ENCODE measurements at regions not wholly inside any gene's neighbourhood (a gene's known extent, or its start where the extent isn't known, plus 50 kb on each side); places are given as distances from the start of the nearest gene placed in this dataset.
"Not testable (repeated sequence)": the region's sequence is repeated elsewhere in the genome, so short reads cannot be mapped to it uniquely, and the experiment has no call there.

- H3K9me3 ChIP-seq (ENCODE audit: control insufficient read depth, low read depth, low read length): peaks cover 5% of the 10 kb centered on the region
- no peak overlapping the region for H3K9ac ChIP-seq (ENCODE audit: low read length)
- H3K27me3 ChIP-seq (ENCODE audit: control insufficient read depth, insufficient read depth, low read length): no peaks in the 10 kb centered on the region
- H3K4me1 ChIP-seq (ENCODE audit: control insufficient read depth, low read depth, low read length): no peaks in the 10 kb centered on the region
- no peaks in the 10 kb centered on the region for H3K36me3 ChIP-seq (ENCODE audit: control insufficient read depth, low read depth, low read length)
- H3K27ac ChIP-seq (ENCODE audit: low read length): no peak overlapping the region
- no peak overlapping the region for H3K4me3 ChIP-seq (ENCODE audit: low read length)
These were observed 197.3 kb upstream of the GOT2 start for GRCh38 chr16:58931436-58931835.

DNA sequence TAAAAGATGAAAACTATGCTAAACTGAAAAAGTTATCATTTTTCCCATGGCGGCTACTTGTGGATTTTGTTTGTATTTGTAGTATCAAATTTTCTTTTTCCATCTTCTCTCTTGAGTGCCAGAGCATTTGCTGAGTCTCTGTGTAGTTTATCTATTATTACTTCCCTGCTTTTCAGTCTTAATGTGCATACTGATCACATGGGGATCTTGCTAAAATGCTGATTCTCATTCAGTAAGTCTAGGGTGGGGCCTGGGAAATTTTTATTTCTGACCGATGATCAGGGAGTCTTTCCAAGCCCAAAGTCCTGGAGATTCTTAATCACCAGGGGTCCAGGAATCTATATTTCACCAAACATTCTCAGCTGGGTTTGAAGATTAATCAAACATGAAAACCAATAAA lies 189.0 kb upstream of the GOT2 start:
- no peak overlapping the region for H3K4me3 ChIP-seq (ENCODE audit: low read length)
- no peaks in the 10 kb centered on the region for H3K36me3 ChIP-seq (ENCODE audit: control insufficient read depth, low read depth, low read length)
- H3K4me1 ChIP-seq (ENCODE audit: control insufficient read depth, low read depth, low read length): peaks cover 10% of the 10 kb centered on the region
- no peak overlapping the region for H3K9ac ChIP-seq (ENCODE audit: low read length)
- H3K27me3 ChIP-seq (ENCODE audit: control insufficient read depth, insufficient read depth, low read length): no peaks in the 10 kb centered on the region
- no peak overlapping the region for H3K27ac ChIP-seq (ENCODE audit: low read length)
- H3K9me3 ChIP-seq (ENCODE audit: control insufficient read depth, low read depth, low read length): no peaks in the 10 kb centered on the region

GRCh38 chr16:58913456-58913855 lies 179.3 kb upstream of the GOT2 start:
- Histone ChIP-seq H3K36me3 (ENCODE audit: control insufficient read depth, low read depth, low read length) (no peaks in the 10 kb centered on the region), H3K9ac (ENCODE audit: low read length) (no peak overlapping the region), H3K27me3 (ENCODE audit: control insufficient read depth, insufficient read depth, low read length) (no peaks in the 10 kb centered on the region), H3K4me3 (ENCODE audit: low read length) (no peak overlapping the region), H3K4me1 (ENCODE audit: control insufficient read depth, low read depth, low read length) (no peaks in the 10 kb centered on the region), H3K27ac (ENCODE audit: low read length) (no peak overlapping the region), H3K9me3 (ENCODE audit: control insufficient read depth, low read depth, low read length) (no peaks in the 10 kb centered on the region)

DNA sequence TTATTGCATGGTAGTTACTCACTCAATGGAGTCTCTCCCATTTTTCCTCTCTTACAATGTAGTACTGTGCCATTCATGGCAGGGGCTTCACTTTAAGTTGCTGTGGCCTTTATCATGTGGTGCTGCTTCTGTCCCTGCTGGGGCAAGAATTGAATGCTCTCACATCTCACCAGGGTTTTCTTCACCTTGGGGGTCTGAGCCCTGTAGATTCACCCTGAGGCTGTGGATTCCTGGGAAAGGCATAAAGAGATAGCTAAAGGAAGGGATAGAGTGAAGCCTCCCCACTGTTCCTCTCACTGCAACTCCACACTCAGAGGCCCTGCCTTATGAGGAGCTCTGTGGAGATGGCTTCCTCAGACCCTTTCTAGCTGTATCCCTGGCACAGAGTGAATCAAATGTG lies 178.5 kb upstream of the GOT2 start:
- Histone ChIP-seq H3K36me3 (ENCODE audit: control insufficient read depth, low read depth, low read length) (no peaks in the 10 kb centered on the region), H3K4me3 (ENCODE audit: low read length) (no peak overlapping the region), H3K9ac (ENCODE audit: low read length) (no peak overlapping the region), H3K27me3 (ENCODE audit: control insufficient read depth, insufficient read depth, low read length) (no peaks in the 10 kb centered on the region), H3K27ac (ENCODE audit: low read length) (no peak overlapping the region), H3K9me3 (ENCODE audit: control insufficient read depth, low read depth, low read length) (no peaks in the 10 kb centered on the region), H3K4me1 (ENCODE audit: control insufficient read depth, low read depth, low read length) (no peaks in the 10 kb centered on the region)

DNA sequence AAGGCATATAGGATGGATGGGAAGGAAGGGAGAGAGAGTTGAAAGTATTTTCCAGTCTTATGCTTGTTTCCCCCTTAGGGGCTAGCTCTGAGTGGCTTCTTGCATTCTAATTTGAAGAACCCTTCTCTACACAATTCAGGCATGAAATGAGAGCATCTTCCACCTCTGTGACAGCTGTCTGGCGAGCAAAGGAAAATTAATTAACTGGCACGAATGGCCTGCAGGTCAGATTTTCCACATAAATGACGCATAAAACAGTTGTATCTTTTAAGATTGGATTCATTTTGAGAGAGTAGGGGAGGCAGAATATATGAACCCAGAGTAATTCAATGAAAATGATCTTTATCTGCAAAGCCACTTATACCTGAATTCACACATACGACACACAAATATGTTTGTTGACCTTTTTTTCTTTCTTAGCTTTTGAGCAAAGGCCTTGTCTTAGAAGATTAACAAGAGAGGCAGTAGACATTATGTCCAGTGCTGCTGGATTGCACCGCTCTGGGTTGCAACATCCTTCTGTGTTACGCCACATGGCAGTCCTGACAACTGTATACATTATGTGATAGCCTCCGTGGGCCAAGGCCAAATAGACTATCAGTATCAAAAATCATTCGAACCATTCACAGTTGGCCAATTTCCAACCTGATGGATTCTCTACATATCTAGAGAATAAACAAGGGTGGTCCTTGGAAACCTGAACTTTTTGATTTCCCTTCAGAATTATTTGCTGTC lies 173.0 kb upstream of the GOT2 start:
- no peak overlapping the region for H3K4me3 ChIP-seq (ENCODE audit: low read length)

DNA sequence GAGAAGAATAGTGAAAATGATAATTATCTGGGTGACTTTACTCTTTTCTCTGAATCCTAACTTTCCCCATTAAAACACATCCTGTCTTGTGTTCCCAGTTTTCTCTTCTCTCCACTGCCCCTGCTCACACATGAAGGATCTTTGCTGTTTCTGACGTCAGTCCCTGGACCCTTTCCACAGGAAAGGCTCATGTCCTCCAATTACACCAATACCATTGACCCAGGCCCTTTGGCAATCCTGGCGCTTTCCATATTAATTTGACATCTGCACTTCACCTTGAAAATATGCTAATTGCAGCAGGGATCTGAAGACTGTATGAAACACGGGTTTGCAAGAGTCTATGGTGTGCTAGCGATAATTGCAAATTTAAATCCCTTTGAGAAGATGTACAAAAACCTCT lies 170.2 kb upstream of the GOT2 start:
- no peaks in the 10 kb centered on the region for H3K9me3 ChIP-seq (ENCODE audit: control insufficient read depth, low read depth, low read length)
- no peak overlapping the region for H3K9ac ChIP-seq (ENCODE audit: low read length)
- no peaks in the 10 kb centered on the region for H3K27me3 ChIP-seq (ENCODE audit: control insufficient read depth, insufficient read depth, low read length)
- no peaks in the 10 kb centered on the region for H3K36me3 ChIP-seq (ENCODE audit: control insufficient read depth, low read depth, low read length)
- no peak overlapping the region for H3K27ac ChIP-seq (ENCODE audit: low read length)
- no peaks in the 10 kb centered on the region for H3K4me1 ChIP-seq (ENCODE audit: control insufficient read depth, low read depth, low read length)
- H3K4me3 ChIP-seq (ENCODE audit: low read length): no peak overlapping the region

More for the DNA sequence above, 173.0 kb upstream of the GOT2 start:
- no peak overlapping the region for H3K9ac ChIP-seq (ENCODE audit: low read length)
- no peaks in the 10 kb centered on the region for H3K36me3 ChIP-seq (ENCODE audit: control insufficient read depth, low read depth, low read length)
- no peaks in the 10 kb centered on the region for H3K9me3 ChIP-seq (ENCODE audit: control insufficient read depth, low read depth, low read length)
- H3K27ac ChIP-seq (ENCODE audit: low read length): no peak overlapping the region
- H3K4me1 ChIP-seq (ENCODE audit: control insufficient read depth, low read depth, low read length): no peaks in the 10 kb centered on the region
- H3K27me3 ChIP-seq (ENCODE audit: control insufficient read depth, insufficient read depth, low read length): no peaks in the 10 kb centered on the region

DNA sequence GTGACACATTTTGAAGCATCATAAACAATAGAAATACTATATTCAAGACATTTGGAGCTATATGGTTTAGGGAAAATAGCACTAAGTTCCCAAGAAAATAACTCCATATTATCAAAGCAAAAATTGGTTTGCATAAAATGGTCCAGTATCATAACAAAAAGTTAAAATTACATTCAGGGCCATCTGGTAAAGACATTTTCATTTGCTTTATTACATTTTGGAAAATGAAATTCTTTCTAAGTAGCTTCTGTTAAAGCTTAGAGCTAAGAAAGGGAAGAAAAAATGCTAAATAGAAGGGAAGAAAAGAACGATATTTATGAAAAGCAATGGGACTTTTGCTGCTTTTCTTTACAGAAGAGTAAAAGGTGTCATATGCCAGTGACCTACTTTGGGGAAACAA lies 155.4 kb upstream of the GOT2 start:
- H3K9me3 ChIP-seq (ENCODE audit: control insufficient read depth, low read depth, low read length): no peaks in the 10 kb centered on the region
- H3K4me1 ChIP-seq (ENCODE audit: control insufficient read depth, low read depth, low read length): no peaks in the 10 kb centered on the region
- no peak overlapping the region for H3K9ac ChIP-seq (ENCODE audit: low read length)
- no peaks in the 10 kb centered on the region for H3K27me3 ChIP-seq (ENCODE audit: control insufficient read depth, insufficient read depth, low read length)
- no peaks in the 10 kb centered on the region for H3K36me3 ChIP-seq (ENCODE audit: control insufficient read depth, low read depth, low read length)
- no peak overlapping the region for H3K4me3 ChIP-seq (ENCODE audit: low read length)
- H3K27ac ChIP-seq (ENCODE audit: low read length): no peak overlapping the region

- Histone ChIP-seq H3K9ac (ENCODE audit: low read length) (no peak overlapping the region), H3K27ac (ENCODE audit: low read length) (no peak overlapping the region), H3K4me3 (ENCODE audit: low read length) (no peak overlapping the region), H3K27me3 (ENCODE audit: control insufficient read depth, insufficient read depth, low read length) (no peaks in the 10 kb centered on the region), H3K9me3 (ENCODE audit: control insufficient read depth, low read depth, low read length) (no peaks in the 10 kb centered on the region), H3K4me1 (ENCODE audit: control insufficient read depth, low read depth, low read length) (no peaks in the 10 kb centered on the region), H3K36me3 (ENCODE audit: control insufficient read depth, low read depth, low read length) (no peaks in the 10 kb centered on the region)
These were observed 151.5 kb upstream of the GOT2 start for GRCh38 chr16:58885528-58886170.

GRCh38 chr16:58884141-58884540 lies 150.0 kb upstream of the GOT2 start:
- no peaks in the 10 kb centered on the region for H3K36me3 ChIP-seq (ENCODE audit: control insufficient read depth, low read depth, low read length)
- H3K4me1 ChIP-seq (ENCODE audit: control insufficient read depth, low read depth, low read length): no peaks in the 10 kb centered on the region
- H3K27ac ChIP-seq (ENCODE audit: low read length): no peak overlapping the region
- peaks cover 7% of the 10 kb centered on the region for H3K9me3 ChIP-seq (ENCODE audit: control insufficient read depth, low read depth, low read length)
- H3K27me3 ChIP-seq (ENCODE audit: control insufficient read depth, insufficient read depth, low read length): no peaks in the 10 kb centered on the region
- H3K4me3 ChIP-seq (ENCODE audit: low read length): no peak overlapping the region
- no peak overlapping the region for H3K9ac ChIP-seq (ENCODE audit: low read length)

- Histone ChIP-seq H3K4me3 (ENCODE audit: low read length) (no peak overlapping the region), H3K4me1 (ENCODE audit: control insufficient read depth, low read depth, low read length) (no peaks in the 10 kb centered on the region), H3K9ac (ENCODE audit: low read length) (no peak overlapping the region), H3K36me3 (ENCODE audit: control insufficient read depth, low read depth, low read length) (no peaks in the 10 kb centered on the region), H3K27me3 (ENCODE audit: control insufficient read depth, insufficient read depth, low read length) (no peaks in the 10 kb centered on the region), H3K27ac (ENCODE audit: low read length) (no peak overlapping the region), H3K9me3 (ENCODE audit: control insufficient read depth, low read depth, low read length) (peaks cover 7% of the 10 kb centered on the region)
These were observed 149.0 kb upstream of the GOT2 start for GRCh38 chr16:58883131-58883530.

DNA sequence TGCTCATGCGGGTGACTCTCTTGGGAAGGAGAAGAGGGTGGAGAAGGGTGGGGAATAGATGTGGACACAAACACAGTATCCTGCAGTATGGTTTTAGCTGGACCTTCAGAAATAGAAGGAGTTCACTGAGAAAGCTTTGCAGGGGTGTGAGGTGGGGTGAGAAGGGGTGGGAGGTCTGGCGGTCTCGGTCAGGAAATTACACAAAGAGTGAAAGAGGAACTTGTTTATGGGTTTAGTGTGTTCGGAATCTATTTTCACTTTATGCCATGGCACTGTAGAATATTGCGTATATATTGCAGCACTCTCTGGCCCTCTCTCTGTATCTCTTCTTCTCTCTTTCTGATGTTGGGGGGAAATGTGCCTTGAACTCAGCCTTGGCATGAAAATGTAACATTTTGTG lies 148.2 kb upstream of the GOT2 start:
- Histone ChIP-seq H3K4me3 (ENCODE audit: low read length) (no peak overlapping the region), H3K36me3 (ENCODE audit: control insufficient read depth, low read depth, low read length) (no peaks in the 10 kb centered on the region), H3K9ac (ENCODE audit: low read length) (no peak overlapping the region), H3K9me3 (ENCODE audit: control insufficient read depth, low read depth, low read length) (peaks cover 7% of the 10 kb centered on the region), H3K27ac (ENCODE audit: low read length) (no peak overlapping the region), H3K27me3 (ENCODE audit: control insufficient read depth, insufficient read depth, low read length) (no peaks in the 10 kb centered on the region), H3K4me1 (ENCODE audit: control insufficient read depth, low read depth, low read length) (no peaks in the 10 kb centered on the region)

DNA sequence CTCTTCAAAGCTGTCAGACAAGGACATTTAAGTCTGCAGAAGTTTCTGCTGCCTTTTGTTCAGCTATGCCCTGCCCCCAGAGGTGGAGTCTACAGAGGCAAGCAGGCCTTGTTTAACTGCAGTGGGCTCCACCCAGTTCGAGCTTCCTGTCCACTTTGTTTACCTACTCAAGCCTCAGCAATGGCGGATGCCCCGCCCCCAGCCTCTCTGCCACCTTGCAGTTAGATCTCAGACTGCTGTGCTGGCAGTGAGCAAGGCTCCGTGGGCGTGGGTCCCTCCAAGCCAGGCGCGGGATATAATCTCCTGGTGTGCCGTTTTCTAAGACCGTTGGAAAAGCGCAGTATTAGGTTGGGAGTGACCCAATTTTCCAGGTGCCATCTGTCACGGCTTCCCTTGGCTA lies 144.5 kb upstream of the GOT2 start:
- not testable (repeated sequence) for H3K9me3 ChIP-seq (ENCODE audit: control insufficient read depth, low read depth, low read length); H3K27me3 ChIP-seq (ENCODE audit: control insufficient read depth, insufficient read depth, low read length); H3K27ac ChIP-seq (ENCODE audit: low read length); H3K4me1 ChIP-seq (ENCODE audit: control insufficient read depth, low read depth, low read length); H3K4me3 ChIP-seq (ENCODE audit: low read length); H3K36me3 ChIP-seq (ENCODE audit: control insufficient read depth, low read depth, low read length); H3K9ac ChIP-seq (ENCODE audit: low read length)

Data from iPS-18a (cell line).